Activated naive CD8-positive, alpha-beta T cell treated with anti-CD3 and anti-CD28 coated beads, Interleukin-2, amount 50 U/mL, for 24 hours (primary cell): ENCODE measurements at regions not wholly inside any gene's neighbourhood (a gene's known extent, or its start where the extent isn't known, plus 50 kb on each side); places are given as distances from the start of the nearest gene placed in this dataset.
"Not testable (repeated sequence)": the region's sequence is repeated elsewhere in the genome, so short reads cannot be mapped to it uniquely, and the experiment has no call there.

Experiments
- ATAC-seq: fragments of 150-1000 bp; cut with Tn5 transposase; one replicate; pipeline ENCODE4 v1.10.0; 2021
- DNase-seq: peaks from one replicate; pipeline ENCODE4 v3.0.0; 2021
- H3K27ac Mint-ChIP-seq: one replicate; pipeline ENCODE4 v1.8.0; 2021; ENCODE audit warnings: mild to moderate bottlenecking, mixed read lengths
- H3K27me3 Mint-ChIP-seq: one replicate; pipeline ENCODE4 v1.8.0; 2021; ENCODE audit warnings: mixed read lengths
- H3K36me3 Mint-ChIP-seq: one replicate; pipeline ENCODE4 v1.8.0; 2021; ENCODE audit warnings: low read depth, mixed read lengths
- H3K4me1 Mint-ChIP-seq: one replicate; pipeline ENCODE4 v1.8.0; 2021; ENCODE audit warnings: mixed read lengths
- H3K4me3 Mint-ChIP-seq: one replicate; pipeline ENCODE4 v1.8.0; 2021; ENCODE audit warnings: mild to moderate bottlenecking, moderate library complexity, mixed read lengths
- H3K9me3 Mint-ChIP-seq: one replicate; pipeline ENCODE4 v1.8.0; 2021; ENCODE audit warnings: mixed read lengths

DNA sequence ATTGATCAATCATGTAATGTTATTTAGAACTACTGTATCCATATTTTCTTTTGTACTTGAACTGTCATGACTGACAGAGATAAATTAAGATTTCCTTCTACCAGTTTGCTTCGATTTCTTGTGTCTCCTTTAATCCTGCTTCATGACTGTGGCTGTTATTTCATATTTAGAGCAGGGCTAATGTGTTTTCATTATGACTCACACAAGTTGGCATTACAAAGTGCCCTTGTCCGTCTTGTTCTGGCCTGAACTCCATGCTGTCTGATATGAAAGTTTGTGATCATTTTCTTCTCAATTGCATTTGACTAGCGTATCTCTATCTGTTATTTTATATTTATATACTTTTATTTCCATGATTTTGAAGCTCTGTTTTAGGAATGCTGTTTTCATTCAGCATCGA is 344.1 kb upstream of the PRKCQ start:
- H3K4me3 Mint-ChIP-seq, result no peak overlapping the region
- H3K4me1 Mint-ChIP-seq, result peaks cover 60% of the 10 kb centered on the region
- H3K36me3 Mint-ChIP-seq, result no peaks in the 10 kb centered on the region
- DNase-seq, result no peak
- H3K27ac Mint-ChIP-seq, result no peak overlapping the region
- peaks cover 3% of the 10 kb centered on the region for H3K27me3 Mint-ChIP-seq
- no peak for ATAC-seq
- H3K9me3 Mint-ChIP-seq, result no peaks in the 10 kb centered on the region

DNA sequence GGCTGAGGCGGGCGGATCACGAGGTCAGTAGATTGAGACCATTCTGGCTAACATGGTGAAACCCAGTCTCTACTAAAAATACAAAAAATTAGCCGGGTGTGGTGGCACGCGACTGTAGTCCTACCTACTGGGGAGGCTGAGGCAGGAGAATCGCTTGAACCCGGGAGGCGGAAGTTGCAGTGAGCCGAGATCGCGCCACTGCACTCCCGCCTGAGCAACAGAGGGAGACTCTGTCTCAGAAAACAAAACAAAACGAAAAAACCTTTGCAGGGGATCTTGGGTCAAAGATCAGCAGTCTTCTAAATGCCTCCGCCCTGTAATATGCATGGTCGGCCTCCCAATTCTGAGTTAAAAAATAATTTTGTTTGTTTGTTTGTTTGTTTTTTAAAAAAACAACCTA is 340.9 kb upstream of the PRKCQ start:
- not testable (repeated sequence) for H3K36me3 Mint-ChIP-seq

DNA sequence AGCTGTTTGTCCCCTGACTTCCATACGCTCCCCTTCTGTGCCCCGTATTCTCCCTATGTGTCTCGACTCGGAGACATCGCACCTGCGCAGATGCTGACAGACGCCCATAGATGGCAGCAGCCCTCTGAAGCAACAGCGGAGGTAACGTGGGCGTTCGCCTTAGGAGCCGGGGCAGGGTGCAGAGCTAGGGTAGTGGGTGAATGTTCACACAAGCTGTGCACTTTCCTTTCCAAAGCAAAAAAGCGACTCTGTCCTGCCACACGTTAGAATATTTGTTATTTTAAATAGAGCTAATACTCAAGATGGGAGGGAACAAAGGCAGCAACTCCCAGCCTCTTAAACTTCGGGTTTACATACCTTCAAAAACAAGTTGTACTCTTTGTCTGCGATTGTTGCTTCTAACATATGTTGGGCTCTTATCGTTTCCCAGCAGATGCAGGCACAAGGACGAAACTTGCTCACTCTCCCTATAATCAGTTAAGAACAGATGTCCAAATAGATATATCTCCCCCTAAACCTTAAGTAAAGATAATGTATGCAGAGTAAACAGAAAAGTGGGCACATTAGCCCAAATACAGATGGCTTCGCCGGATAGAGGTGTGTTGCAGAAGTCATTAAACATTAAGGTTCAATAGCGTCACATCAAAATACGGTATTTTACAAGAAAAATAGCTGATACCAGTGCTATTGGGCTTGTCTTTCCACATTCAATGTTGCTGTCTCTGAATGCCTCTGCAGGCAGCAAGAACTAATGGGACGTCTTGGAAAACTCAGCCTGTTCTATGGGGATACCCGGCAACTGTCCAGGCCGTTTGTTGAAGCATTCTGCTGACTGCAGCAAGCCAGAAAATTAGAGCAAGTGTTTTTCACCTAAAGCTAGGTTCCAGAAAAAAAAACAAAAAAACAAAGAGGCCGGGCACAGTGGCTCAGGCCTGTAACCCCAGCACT is 340.3 kb upstream of the PRKCQ start:
- Mint-ChIP-seq H3K4me3 (no peak overlapping the region), H3K4me1 (peaks cover 35% of the 10 kb centered on the region), H3K27me3 (peaks cover 5% of the 10 kb centered on the region), H3K36me3 (no peaks in the 10 kb centered on the region), H3K9me3 (no peaks in the 10 kb centered on the region), H3K27ac (no peak overlapping the region)
- ATAC-seq (peak; percentile 96), DNase-seq (peak; percentile 79)

More for the DNA sequence above, 340.9 kb upstream of the PRKCQ start:
- H3K4me1 Mint-ChIP-seq, result peaks cover 41% of the 10 kb centered on the region
- H3K27ac Mint-ChIP-seq, H3K4me3 Mint-ChIP-seq, H3K27me3 Mint-ChIP-seq, DNase-seq, H3K9me3 Mint-ChIP-seq, ATAC-seq: not testable (repeated sequence)

DNA sequence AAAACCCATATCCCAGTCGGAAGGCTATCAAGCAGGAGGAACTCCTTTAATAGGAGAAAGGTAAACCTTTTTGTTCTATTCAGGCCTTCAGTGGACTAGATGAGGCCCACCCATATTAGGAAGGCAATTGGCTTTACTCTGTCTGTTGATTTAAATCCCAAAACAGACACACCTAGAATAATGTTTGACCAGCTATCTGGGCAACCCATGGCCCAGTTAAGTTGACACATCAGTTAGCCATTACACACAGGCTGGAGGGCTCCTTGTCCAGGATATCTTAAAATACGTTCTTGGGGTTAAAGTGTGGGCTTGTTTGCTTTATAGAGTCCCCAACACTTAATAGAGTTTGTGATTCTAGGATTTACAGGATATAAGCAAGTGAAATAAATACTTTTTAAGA is 339.0 kb upstream of the PRKCQ start:
- no peak overlapping the region for H3K27ac Mint-ChIP-seq
- H3K4me1 Mint-ChIP-seq, result peaks cover 23% of the 10 kb centered on the region
- peaks cover 5% of the 10 kb centered on the region for H3K27me3 Mint-ChIP-seq

DNA sequence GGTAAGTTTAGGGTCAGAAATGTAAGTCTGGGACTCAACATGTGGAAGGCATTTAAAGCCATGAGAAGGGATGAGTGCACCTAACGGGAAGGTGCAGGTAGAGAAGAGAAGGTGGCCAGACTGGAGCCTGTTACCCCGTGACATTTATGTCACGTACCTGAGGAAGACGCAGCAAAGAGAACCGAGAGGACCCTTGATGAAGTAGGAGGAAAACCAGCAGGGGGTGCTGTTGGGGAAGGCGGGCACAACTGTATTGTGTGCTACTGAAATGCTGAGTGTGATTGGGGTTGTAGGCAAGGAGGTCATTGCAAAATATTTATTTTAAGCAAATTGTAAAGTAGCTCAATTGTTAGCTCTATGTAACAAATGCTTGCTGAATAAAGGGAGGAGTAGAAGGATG is 338.2 kb upstream of the PRKCQ start:
- H3K9me3 Mint-ChIP-seq, result no peaks in the 10 kb centered on the region
- H3K36me3 Mint-ChIP-seq, result no peaks in the 10 kb centered on the region
- peak; percentile 33 for ATAC-seq

More for the DNA sequence above, 339.0 kb upstream of the PRKCQ start:
- Mint-ChIP-seq H3K9me3 (no peaks in the 10 kb centered on the region), H3K4me3 (no peak overlapping the region), H3K36me3 (no peaks in the 10 kb centered on the region)
- no peak for DNase-seq
- no peak for ATAC-seq

DNA sequence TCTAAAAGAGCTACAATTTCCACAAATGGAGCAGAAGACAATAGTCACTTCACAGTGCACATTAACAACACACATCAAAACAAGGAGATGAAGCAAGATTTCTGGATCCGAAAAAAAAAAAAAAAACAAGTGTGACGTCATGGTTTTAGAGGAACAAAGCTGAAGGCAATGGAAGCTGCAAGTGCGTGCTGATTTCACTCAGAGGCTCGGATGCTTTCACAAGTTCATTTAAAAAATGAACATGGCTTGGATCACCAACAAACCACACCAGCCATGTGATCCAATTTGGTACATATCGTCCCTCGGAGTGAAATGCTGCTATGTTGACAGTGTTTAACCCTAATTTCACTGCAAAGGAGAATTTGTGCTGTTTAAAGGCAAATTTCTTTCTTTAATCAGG is 337.0 kb upstream of the PRKCQ start:
- H3K36me3 Mint-ChIP-seq, result no peaks in the 10 kb centered on the region
- H3K27me3 Mint-ChIP-seq, result peaks cover 2% of the 10 kb centered on the region
- ATAC-seq (no peak), DNase-seq (no peak)
- no peak overlapping the region for H3K27ac Mint-ChIP-seq
- H3K4me3 Mint-ChIP-seq, result no peak overlapping the region
- peaks cover 19% of the 10 kb centered on the region for H3K4me1 Mint-ChIP-seq
- no peaks in the 10 kb centered on the region for H3K9me3 Mint-ChIP-seq

More for the DNA sequence above, 338.2 kb upstream of the PRKCQ start:
- Mint-ChIP-seq H3K4me1 (peaks cover 21% of the 10 kb centered on the region), H3K4me3 (no peak overlapping the region), H3K27ac (no peak overlapping the region), H3K27me3 (peaks cover 5% of the 10 kb centered on the region)
- peak; percentile 83 for DNase-seq

DNA sequence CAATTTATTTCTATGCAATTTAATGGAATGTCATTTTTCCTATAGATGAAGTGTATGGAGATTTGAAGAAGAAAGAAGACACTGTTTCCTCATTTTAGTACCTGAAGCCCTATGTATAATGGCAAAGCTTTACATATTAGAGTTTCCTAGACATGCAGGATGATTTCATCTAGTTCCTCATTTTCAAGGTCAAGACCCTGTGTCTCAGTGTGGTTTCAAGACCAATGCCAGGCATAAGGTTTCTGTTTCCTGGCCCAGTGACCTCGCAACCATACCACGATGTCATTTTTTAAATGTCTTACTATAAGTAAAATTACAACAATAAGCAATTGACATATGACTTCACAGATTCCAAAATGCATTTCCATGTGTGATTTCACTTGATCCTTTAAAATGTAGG is 336.5 kb upstream of the PRKCQ start:
- no peak overlapping the region for H3K27ac Mint-ChIP-seq
- H3K4me3 Mint-ChIP-seq, result no peak overlapping the region
- no peaks in the 10 kb centered on the region for H3K36me3 Mint-ChIP-seq
- H3K27me3 Mint-ChIP-seq, result peaks cover 2% of the 10 kb centered on the region
- no peak for ATAC-seq
- DNase-seq, result no peak
- H3K4me1 Mint-ChIP-seq, result peaks cover 19% of the 10 kb centered on the region
- no peaks in the 10 kb centered on the region for H3K9me3 Mint-ChIP-seq

DNA sequence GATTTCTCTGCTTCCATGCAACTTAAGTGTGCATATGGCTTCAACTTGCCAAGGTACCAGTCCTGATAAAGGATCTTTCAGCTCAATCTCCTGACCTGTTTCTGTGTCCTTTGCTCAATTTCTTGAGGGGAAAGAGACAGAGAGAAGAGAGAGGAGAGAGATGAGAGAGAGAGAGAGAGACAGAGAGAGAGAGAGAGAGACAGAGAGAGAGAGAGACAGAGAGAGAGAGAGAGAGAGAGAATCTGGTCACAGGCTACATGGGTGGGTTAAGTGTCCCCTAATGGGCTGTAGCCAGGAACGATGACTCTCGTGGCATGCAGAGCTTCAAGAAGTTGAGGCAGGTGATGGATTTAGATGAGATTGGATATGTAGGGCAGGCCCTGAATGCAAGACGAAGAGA is 335.2 kb upstream of the PRKCQ start:
- Mint-ChIP-seq H3K4me1 (peaks cover 16% of the 10 kb centered on the region), H3K27me3 (peaks cover 2% of the 10 kb centered on the region), H3K36me3 (no peaks in the 10 kb centered on the region), H3K4me3 (no peak overlapping the region), H3K9me3 (no peaks in the 10 kb centered on the region), H3K27ac (no peak overlapping the region)
- ATAC-seq (no peak), DNase-seq (no peak)

DNA sequence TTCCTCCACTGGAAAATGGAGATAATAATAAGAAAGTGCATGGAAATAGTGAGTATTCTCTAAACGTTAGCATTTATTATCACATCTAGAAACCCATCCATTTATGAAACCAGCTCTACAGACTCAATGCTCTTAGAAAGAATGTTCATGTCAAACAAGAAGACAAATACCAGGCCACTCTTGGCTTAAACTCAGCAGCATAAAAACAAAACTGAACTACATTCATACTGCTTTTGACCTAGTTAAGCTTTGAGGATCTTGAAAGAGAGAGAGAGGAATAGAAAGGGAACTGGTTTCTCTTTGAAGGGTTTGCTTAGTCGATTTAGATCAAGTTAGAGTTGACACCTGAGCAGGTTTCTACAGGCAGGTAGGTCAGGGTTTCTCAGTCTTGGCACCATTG is 332.9 kb upstream of the PRKCQ start:
- Mint-ChIP-seq H3K4me3 (no peak overlapping the region), H3K36me3 (no peaks in the 10 kb centered on the region), H3K4me1 (peaks cover 6% of the 10 kb centered on the region), H3K27ac (no peak overlapping the region), H3K9me3 (peaks cover 7% of the 10 kb centered on the region), H3K27me3 (peaks cover 2% of the 10 kb centered on the region)
- ATAC-seq (no peak), DNase-seq (no peak)

DNA sequence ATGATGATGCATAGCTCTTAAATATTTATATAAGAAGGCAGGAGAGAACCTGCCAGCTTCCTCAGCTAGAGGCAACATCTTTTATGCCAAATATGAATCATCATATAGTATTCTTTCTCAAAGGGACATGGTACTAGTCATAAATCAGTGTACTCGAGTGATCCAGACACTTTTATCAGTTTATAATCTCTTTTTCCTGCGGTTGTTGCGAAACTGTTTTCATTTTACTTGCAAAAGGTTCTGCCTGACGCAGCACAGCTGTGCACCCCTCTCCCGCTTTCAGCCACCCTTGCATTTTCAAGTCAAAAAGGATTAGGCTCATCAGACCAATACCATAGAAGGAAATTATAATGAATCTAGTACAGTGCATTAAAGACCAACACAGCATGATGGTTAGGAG is 332.3 kb upstream of the PRKCQ start:
- Mint-ChIP-seq H3K4me3 (no peak overlapping the region), H3K9me3 (peaks cover 9% of the 10 kb centered on the region), H3K27ac (no peak overlapping the region), H3K36me3 (no peaks in the 10 kb centered on the region), H3K27me3 (peaks cover 2% of the 10 kb centered on the region), H3K4me1 (peaks cover 6% of the 10 kb centered on the region)
- DNase-seq, result no peak
- no peak for ATAC-seq

DNA sequence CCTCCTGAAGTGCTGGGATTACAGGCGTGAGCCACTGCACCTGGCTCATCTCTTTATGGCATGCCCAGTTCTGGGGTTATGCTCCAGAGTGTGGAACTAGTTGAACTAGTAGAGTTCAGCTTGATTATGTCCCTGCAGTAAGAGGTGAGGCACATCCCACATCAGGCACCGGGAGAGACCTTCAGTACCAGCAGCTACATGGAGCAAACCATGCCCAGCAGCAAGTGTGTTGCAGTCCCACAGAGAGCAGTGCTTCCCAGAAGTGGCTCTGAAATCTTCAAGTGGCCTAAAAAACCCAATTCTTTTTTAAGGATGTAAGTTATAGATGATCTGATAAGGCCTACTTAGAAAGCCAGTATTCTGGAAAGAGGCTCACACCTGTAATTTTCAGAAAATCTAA is 331.9 kb upstream of the PRKCQ start:
- no peak for ATAC-seq
- Mint-ChIP-seq H3K36me3 (no peaks in the 10 kb centered on the region), H3K4me3 (no peak overlapping the region), H3K4me1 (peaks cover 6% of the 10 kb centered on the region), H3K27ac (no peak overlapping the region), H3K9me3 (peaks cover 9% of the 10 kb centered on the region), H3K27me3 (peaks cover 1% of the 10 kb centered on the region)
- DNase-seq, result no peak

DNA sequence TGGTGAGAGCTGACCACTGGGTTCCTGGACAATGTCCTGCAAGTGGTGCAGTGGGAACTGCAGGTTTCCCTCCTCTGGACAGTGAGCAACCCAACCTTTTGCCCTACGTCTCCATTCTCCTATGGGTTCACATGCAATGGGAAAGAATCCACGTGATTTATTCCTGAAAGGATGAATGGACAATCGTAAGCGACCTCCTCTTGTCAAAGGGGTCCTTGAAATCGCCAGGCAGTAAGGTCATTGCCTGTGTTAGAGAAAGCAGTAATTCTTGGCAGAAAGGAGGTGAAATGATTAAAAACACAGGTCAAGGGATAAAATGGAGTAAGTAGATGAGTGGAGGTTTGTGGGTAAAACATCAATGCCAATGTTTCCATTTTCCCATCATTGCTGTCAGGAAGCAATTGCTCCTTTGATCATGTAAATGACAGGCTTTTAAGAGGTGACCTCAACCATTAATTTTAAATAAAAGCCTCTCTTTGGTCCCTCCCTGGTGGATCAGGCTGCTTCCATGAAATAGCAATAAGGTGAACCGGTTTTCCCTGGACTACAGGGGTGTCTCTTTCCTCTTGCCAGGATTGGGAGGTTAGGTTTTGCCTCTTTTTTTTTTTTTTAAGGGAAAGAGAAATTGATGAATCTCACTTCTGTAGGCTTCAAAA is 330.0 kb upstream of the PRKCQ start:
- H3K4me3 Mint-ChIP-seq, result no peak overlapping the region
- no peaks in the 10 kb centered on the region for H3K4me1 Mint-ChIP-seq
- no peak overlapping the region for H3K27ac Mint-ChIP-seq
- no peaks in the 10 kb centered on the region for H3K36me3 Mint-ChIP-seq
- peaks cover 9% of the 10 kb centered on the region for H3K9me3 Mint-ChIP-seq
- ATAC-seq (no peak), DNase-seq (no peak)
- H3K27me3 Mint-ChIP-seq, result peaks cover 3% of the 10 kb centered on the region

DNA sequence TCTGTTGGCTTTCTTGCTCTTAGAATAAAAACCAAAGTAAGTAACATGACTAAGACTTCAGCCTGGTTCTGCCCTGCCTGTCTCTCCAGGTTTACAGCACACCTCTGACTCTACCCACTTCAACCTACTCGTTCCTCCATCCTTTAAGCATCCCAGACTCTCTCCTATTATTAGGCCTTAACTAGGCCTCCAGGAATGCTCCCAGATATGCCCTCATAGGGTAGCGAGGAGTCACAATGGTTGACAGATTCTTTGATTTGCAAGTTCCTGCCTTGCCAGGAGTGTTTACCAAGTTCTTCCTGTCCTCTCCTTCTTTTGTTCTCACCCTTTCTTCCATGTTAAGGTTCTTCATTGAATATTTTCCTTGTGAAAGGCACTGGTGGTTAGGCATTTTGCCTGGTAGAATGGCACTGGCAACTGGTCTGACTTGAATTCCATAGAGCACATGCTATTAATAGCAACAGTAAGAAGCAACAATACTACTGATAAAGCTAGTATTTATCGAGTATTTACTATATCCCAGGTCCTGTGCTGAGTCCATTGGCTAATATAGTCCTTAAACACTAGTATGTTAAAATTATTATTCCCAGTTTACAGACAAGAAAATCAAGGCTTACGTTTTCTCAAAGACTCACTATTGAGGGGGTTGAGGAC is 327.9 kb upstream of the PRKCQ start:
- H3K27me3 Mint-ChIP-seq, result peaks cover 3% of the 10 kb centered on the region
- DNase-seq, result no peak
- peaks cover 12% of the 10 kb centered on the region for H3K9me3 Mint-ChIP-seq
- H3K4me3 Mint-ChIP-seq, result no peak overlapping the region
- H3K4me1 Mint-ChIP-seq, result no peaks in the 10 kb centered on the region
- ATAC-seq, result no peak
- no peaks in the 10 kb centered on the region for H3K36me3 Mint-ChIP-seq
- no peak overlapping the region for H3K27ac Mint-ChIP-seq

DNA sequence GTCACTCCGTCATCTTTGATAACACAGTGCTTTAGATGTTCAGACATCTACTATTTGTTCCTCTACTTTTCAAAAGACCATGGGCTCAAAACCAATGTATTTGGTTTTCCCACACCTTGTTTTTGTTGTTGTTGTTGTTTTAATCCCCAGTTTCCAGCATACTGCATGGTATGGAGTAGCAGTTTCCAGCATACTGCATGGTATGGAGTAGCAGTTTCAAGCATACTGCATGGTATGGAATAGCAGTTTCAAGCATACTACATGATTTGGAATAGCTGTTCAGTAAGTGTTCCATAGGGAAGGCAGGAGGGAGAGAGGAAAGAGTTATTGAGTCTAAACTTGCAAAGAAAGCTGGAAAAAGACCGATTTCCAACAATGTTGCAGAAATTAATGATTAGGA is 314.3 kb upstream of the PRKCQ start:
- H3K9me3 Mint-ChIP-seq, result no peaks in the 10 kb centered on the region
- ATAC-seq (no peak), DNase-seq (no peak)
- no peak overlapping the region for H3K27ac Mint-ChIP-seq
- H3K4me1 Mint-ChIP-seq, result no peaks in the 10 kb centered on the region
- no peak overlapping the region for H3K4me3 Mint-ChIP-seq
- H3K36me3 Mint-ChIP-seq, result no peaks in the 10 kb centered on the region
- H3K27me3 Mint-ChIP-seq, result peaks cover 3% of the 10 kb centered on the region

DNA sequence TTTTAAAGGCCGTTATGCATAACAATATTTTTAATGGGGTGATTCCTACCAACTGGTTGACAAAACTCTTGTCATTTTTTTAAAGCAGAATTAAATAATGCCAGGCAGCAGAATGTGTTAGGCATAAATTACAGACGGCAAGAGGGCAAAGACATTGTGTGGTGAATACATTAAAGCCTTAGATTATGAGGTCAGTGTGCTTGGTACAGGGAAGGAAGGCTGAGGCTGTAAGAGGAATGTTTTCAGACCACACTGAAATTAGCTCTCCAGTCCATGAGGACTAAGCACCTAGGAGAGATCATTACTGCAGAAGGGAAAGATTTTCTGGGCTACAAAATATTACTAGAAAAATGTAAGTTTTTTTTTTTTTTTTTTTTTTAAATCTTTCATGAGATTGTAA is 312.8 kb upstream of the PRKCQ start:
- Mint-ChIP-seq H3K4me1 (no peaks in the 10 kb centered on the region), H3K4me3 (no peak overlapping the region), H3K27ac (no peak overlapping the region), H3K9me3 (no peaks in the 10 kb centered on the region), H3K27me3 (peaks cover 3% of the 10 kb centered on the region), H3K36me3 (no peaks in the 10 kb centered on the region)
- DNase-seq, result no peak
- no peak for ATAC-seq
